ENCODE measurements at regions not wholly inside any gene's neighbourhood (a gene's known extent, or its start where the extent isn't known, plus 50 kb on each side); places are given as distances from the start of the nearest gene placed in this dataset.

GRCh38 chr3:14324224-14324944, 78.0 kb upstream of the SLC6A6 start:
- H3K4me1 Mint-ChIP-seq (ENCODE audit: unreplicated experiment) = peaks cover 16% of the 10 kb centered on the region
- DNase-seq (ENCODE audit: extremely low spot score, unreplicated experiment) = no peak
- H3K27ac Mint-ChIP-seq (ENCODE audit: unreplicated experiment) = no peak overlapping the region

GRCh38 chr3:14328422-14328821, 74.0 kb upstream of the SLC6A6 start:
- DNase-seq (ENCODE audit: extremely low spot score, unreplicated experiment) = no peak
- H3K27ac Mint-ChIP-seq (ENCODE audit: unreplicated experiment) = no peak overlapping the region
- H3K9me3 Mint-ChIP-seq (ENCODE audit: unreplicated experiment) = no peaks in the 10 kb centered on the region
- no peaks in the 10 kb centered on the region for H3K27me3 Mint-ChIP-seq (ENCODE audit: unreplicated experiment)
- TF ChIP-seq, protein P1, sequence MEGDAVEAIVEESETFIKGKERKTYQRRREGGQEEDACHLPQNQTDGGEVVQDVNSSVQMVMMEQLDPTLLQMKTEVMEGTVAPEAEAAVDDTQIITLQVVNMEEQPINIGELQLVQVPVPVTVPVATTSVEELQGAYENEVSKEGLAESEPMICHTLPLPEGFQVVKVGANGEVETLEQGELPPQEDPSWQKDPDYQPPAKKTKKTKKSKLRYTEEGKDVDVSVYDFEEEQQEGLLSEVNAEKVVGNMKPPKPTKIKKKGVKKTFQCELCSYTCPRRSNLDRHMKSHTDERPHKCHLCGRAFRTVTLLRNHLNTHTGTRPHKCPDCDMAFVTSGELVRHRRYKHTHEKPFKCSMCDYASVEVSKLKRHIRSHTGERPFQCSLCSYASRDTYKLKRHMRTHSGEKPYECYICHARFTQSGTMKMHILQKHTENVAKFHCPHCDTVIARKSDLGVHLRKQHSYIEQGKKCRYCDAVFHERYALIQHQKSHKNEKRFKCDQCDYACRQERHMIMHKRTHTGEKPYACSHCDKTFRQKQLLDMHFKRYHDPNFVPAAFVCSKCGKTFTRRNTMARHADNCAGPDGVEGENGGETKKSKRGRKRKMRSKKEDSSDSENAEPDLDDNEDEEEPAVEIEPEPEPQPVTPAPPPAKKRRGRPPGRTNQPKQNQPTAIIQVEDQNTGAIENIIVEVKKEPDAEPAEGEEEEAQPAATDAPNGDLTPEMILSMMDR (IDR thresholded peaks at IDR 0.05) = no peak
- H3K36me3 Mint-ChIP-seq (ENCODE audit: unreplicated experiment) = no peaks in the 10 kb centered on the region
- peaks cover 23% of the 10 kb centered on the region for H3K4me1 Mint-ChIP-seq (ENCODE audit: unreplicated experiment)
- H3K4me3 Mint-ChIP-seq (ENCODE audit: unreplicated experiment) = no peak overlapping the region

More at GRCh38 chr3:14324224-14324944, 78.0 kb upstream of the SLC6A6 start:
- Mint-ChIP-seq H3K9me3 (ENCODE audit: unreplicated experiment) (peaks cover 4% of the 10 kb centered on the region), H3K4me3 (ENCODE audit: unreplicated experiment) (no peak overlapping the region), H3K36me3 (ENCODE audit: unreplicated experiment) (no peaks in the 10 kb centered on the region), H3K27me3 (ENCODE audit: unreplicated experiment) (no peaks in the 10 kb centered on the region)
- TF ChIP-seq, protein P1 (IDR thresholded peaks at IDR 0.05) = no peak

DNA sequence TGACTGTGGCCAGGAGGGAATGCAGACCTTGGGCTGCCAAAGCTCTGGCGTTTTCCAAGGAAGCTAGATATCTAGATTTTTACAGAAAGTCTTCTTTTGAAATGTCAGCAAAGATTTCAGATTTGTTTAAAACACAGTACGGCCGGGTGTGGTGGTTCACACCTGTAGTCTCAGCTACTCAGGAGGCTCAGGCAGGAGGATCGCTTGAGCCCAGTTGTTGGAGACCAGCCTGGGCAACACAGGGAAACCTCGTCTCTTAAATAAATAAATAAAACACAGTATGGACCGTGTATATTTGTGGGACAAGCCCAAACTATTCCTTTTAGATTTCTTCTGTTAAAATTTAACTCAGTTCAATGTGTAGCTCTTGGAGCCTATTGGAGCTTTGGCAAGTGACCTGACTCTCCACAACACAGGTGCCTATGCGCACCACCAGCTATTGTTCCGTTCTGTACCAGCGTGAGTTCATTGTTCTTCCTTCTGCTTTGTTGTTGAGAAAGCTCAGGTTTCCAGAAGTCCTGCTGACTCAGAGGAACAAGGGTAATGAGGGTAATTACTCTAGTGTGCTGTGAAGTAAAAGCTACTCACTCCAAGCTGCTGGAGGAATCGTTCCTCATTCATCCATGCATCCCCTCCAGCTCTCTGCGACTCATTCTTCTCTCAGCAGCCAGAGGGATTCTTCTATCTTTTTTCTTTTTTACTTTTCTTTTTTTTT, 73.1 kb upstream of the SLC6A6 start:
- H3K36me3 Mint-ChIP-seq (ENCODE audit: unreplicated experiment) = no peaks in the 10 kb centered on the region
- TF ChIP-seq, protein P1 (IDR thresholded peaks at IDR 0.05) = no peak
- DNase-seq (ENCODE audit: extremely low spot score, unreplicated experiment) = no peak
- no peak overlapping the region for H3K27ac Mint-ChIP-seq (ENCODE audit: unreplicated experiment)
- peaks cover 17% of the 10 kb centered on the region for H3K4me1 Mint-ChIP-seq (ENCODE audit: unreplicated experiment)
- H3K9me3 Mint-ChIP-seq (ENCODE audit: unreplicated experiment) = no peaks in the 10 kb centered on the region
- H3K27me3 Mint-ChIP-seq (ENCODE audit: unreplicated experiment) = no peaks in the 10 kb centered on the region
- no peak overlapping the region for H3K4me3 Mint-ChIP-seq (ENCODE audit: unreplicated experiment)

DNA sequence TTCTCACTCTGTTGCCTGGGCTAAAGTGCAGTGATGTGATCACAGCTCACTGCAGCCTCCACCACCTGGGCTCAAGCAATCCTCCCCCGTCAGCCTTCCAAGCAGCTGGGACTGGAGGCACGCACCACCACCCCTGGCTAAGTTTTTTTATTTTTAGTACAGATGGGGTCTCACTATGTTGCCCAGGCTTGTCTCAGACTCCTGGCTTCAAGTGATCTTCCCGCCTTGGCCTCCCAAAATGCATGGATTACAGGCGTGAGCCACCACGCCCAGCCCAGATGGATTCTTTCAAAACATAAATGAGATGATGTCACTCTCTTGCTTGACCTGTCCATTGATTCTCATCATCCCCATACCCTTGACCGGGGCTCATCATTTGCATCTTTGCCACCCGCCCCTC, 72.6 kb upstream of the SLC6A6 start:
- peaks cover 11% of the 10 kb centered on the region for H3K4me1 Mint-ChIP-seq (ENCODE audit: unreplicated experiment)
- no peaks in the 10 kb centered on the region for H3K27me3 Mint-ChIP-seq (ENCODE audit: unreplicated experiment)
- no peak overlapping the region for H3K4me3 Mint-ChIP-seq (ENCODE audit: unreplicated experiment)
- no peak for DNase-seq (ENCODE audit: extremely low spot score, unreplicated experiment)
- no peaks in the 10 kb centered on the region for H3K36me3 Mint-ChIP-seq (ENCODE audit: unreplicated experiment)
- H3K9me3 Mint-ChIP-seq (ENCODE audit: unreplicated experiment) = no peaks in the 10 kb centered on the region
- TF ChIP-seq, protein P1 (IDR thresholded peaks at IDR 0.05) = no peak
- no peak overlapping the region for H3K27ac Mint-ChIP-seq (ENCODE audit: unreplicated experiment)

GRCh38 chr3:14330508-14330907, 71.9 kb upstream of the SLC6A6 start:
- H3K9me3 Mint-ChIP-seq (ENCODE audit: unreplicated experiment) = no peaks in the 10 kb centered on the region
- TF ChIP-seq, protein P1 (IDR thresholded peaks at IDR 0.05) = no peak
- no peak for DNase-seq (ENCODE audit: extremely low spot score, unreplicated experiment)
- H3K27ac Mint-ChIP-seq (ENCODE audit: unreplicated experiment) = no peak overlapping the region
- no peaks in the 10 kb centered on the region for H3K27me3 Mint-ChIP-seq (ENCODE audit: unreplicated experiment)
- H3K4me1 Mint-ChIP-seq (ENCODE audit: unreplicated experiment) = peaks cover 9% of the 10 kb centered on the region
- H3K36me3 Mint-ChIP-seq (ENCODE audit: unreplicated experiment) = no peaks in the 10 kb centered on the region
- no peak overlapping the region for H3K4me3 Mint-ChIP-seq (ENCODE audit: unreplicated experiment)

Data from osteocyte (in vitro differentiated cells).